Urinary bladder (tissue), 3 donors: ENCODE measurements at regions not wholly inside any gene's neighbourhood (a gene's known extent, or its start where the extent isn't known, plus 50 kb on each side); places are given as distances from the start of the nearest gene placed in this dataset.

Experiments
- DNase-seq: peaks from one replicate; pipeline ENCODE4 v3.0.0-alpha.2; 2015; ENCODE audit errors: extremely low spot score
- H3K27ac ChIP-seq: one replicate; pipeline ENCODE4 v1.5.1; 2013; ENCODE audit warnings: low read depth, mild to moderate bottlenecking, moderate library complexity
- H3K36me3 ChIP-seq: one replicate; pipeline ENCODE4 v1.6.1; 2013; ENCODE audit warnings: mild to moderate bottlenecking, moderate library complexity; ENCODE audit not compliant: insufficient read depth
- H3K4me1 ChIP-seq: one replicate; pipeline ENCODE4 v1.6.1; 2013; ENCODE audit warnings: mild to moderate bottlenecking, moderate library complexity; ENCODE audit not compliant: insufficient read depth
- H3K4me3 ChIP-seq: one replicate; pipeline ENCODE4 v1.5.1; 2013; ENCODE audit warnings: low read depth, low read length
- WGBS: extraction: QIAGEN DNeasy Blood & Tissue Kit; methylation state at CpG from one replicate; pipeline ENCODE4 v1.1.7; 2013; 5-methylcytosine and 5-hydroxymethylcytosine counted together
- donor health status: healthy with polysubstance abuse.
- donor health status: healthy.

DNA sequence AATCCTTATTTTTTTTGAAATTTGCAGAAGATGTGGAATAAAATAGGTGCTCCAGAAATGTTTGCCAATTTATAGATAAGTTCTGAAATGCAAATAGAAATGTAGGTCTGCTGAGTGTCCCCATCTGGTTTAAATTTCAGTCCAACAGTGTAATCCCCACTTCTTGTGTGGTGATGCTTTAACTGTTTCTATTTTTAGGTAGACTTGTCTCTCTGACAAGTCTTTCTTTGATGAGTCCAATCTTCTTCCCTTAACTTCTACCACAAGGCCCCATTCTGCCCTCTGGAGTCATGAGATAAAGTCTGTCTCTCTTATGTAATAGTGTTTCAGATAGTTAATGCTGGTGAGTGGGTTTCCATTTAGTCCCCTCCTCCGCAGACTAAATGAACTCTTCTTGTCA lies 390.4 kb downstream of the RFC3 start:
- no peak for DNase-seq
- no peak overlapping the region for H3K27ac ChIP-seq
- 78% methylated on average over 1 of the region's 1 CpG for WGBS
- H3K4me1 ChIP-seq, result no peaks in the 10 kb centered on the region
- no peaks in the 10 kb centered on the region for H3K36me3 ChIP-seq
- H3K4me3 ChIP-seq, result no peak overlapping the region

DNA sequence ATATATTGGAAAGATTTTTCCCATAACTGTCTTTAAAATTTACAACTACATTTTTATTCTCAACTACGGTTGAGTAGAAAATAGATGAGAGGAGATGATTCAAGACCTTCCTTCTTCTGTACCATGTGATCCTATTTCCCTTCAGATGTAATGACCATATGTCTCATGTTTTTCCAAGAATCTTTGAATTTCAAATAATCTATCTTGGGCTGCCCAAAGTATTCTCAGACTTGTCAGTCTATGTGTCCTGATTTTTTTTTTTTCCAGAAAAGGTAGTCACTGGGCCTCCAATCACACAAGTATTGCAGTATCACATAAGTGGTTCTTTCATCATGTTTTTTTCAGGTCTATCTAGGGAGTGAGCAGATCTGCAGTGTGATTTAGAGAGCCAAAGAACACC lies 392.4 kb downstream of the RFC3 start:
- Histone ChIP-seq H3K4me1 (no peaks in the 10 kb centered on the region), H3K36me3 (no peaks in the 10 kb centered on the region), H3K27ac (no peak overlapping the region), H3K4me3 (no peak overlapping the region)
- DNase-seq, result no peak
- WGBS, result 30% methylated on average over 1 of the region's 1 CpG

DNA sequence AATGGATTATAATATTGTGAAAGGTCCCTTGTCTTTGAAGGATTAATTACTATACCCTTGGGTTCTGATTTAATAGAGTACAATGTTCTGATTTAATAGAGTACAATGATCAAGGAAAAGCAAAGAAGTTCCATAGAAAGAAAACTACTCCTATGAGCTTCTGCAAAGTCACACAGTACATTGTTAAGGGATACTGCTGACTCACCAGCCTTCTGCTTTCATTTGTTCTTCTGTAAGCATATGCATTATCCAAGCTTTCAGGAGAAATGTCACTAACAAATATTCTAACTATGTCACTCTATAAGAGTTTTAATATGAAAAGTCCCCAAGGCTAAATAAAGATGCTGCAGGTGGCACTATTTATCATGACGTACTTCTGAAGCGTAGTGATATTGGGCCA lies 396.7 kb downstream of the RFC3 start:
- H3K27ac ChIP-seq, result no peak overlapping the region
- H3K36me3 ChIP-seq, result no peaks in the 10 kb centered on the region
- whole genome bisulfite sequencing, result 97% methylated on average over 2 of the region's 2 CpGs

DNA sequence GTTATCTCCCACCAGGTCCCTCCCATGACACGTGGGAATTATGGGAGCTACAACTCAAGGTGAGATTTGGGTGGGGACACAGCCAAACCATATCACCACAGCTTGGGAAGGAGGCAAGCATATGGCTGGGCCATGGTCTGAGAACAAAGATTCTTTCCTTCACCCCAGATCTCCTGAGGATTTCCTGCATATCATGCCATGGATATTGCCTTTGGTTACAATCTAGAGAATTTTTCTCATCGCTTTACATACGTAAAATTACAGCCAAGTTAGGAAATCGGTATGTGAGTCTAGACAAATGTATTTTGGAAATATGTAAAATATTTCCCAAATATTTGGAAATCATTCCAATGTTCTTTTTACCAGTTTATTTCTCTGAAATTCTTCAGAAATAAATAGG lies 398.3 kb downstream of the RFC3 start:
- Histone ChIP-seq H3K27ac (no peak overlapping the region), H3K4me3 (no peak overlapping the region), H3K4me1 (no peaks in the 10 kb centered on the region), H3K36me3 (no peaks in the 10 kb centered on the region)
- WGBS, result 92% methylated on average over 4 of the region's 4 CpGs
- DNase-seq, result no peak

More for the DNA sequence above, 396.7 kb downstream of the RFC3 start:
- no peak for DNase-seq
- Histone ChIP-seq H3K4me1 (no peaks in the 10 kb centered on the region), H3K4me3 (no peak overlapping the region)

DNA sequence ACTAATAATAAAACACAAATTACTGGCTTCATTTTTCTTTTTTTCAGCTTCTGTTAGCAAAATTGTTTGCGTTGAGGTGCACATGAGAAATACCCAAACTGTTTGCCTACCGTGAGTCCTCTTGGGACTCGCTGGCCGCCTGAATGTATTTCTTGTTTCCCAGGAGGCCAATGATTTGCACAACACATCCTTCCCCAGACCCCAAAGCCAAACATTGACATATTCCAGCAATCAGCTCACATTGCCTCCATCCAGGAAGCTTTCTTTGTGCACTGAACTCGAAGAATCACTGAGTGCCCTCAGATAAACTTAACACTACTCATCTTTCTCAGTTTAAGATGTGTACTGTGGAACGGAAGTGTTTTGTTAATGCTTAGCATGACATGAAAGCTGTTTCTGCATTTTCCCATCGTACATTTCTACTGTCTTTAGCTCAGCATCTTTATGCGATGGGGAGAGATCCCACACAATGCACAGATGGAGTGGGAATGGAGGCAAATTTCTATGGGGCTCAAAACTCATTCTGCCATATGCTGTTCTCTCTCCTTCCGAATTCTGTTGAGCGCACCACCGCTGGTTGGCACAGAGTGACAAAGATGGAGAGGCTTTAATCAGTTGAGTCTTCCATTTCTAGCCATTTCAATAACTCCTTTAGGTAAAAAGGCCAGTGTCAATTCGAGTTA lies 399.5 kb downstream of the RFC3 start:
- H3K36me3 ChIP-seq, result no peaks in the 10 kb centered on the region
- WGBS, result 73% methylated on average over 12 of the region's 12 CpGs
- no peaks in the 10 kb centered on the region for H3K4me1 ChIP-seq
- no peak overlapping the region for H3K27ac ChIP-seq
- H3K4me3 ChIP-seq, result no peak overlapping the region
- DNase-seq, result no peak

DNA sequence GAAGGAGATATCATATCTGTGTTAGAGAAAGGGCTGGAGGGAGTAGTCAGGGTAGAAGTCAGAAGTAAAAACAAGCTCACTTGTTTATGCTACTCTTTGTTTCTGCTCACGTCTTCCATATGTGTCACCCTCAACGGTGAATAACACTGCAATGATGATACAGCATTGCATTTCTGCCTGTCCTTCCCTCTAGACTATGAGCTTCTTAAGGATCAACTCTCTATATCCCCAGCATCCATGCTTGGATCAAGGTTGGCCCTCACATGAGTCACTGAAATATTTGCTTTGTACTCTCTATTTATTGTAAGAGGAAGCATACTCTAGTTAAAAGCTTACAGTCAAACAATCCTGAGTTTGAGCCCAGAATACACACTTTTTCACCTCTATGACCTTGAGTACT lies 406.0 kb downstream of the RFC3 start:
- Histone ChIP-seq H3K36me3 (no peaks in the 10 kb centered on the region), H3K4me1 (no peaks in the 10 kb centered on the region), H3K4me3 (no peak overlapping the region), H3K27ac (no peak overlapping the region)
- no peak for DNase-seq
- 88% methylated on average over 2 of the region's 2 CpGs for WGBS

DNA sequence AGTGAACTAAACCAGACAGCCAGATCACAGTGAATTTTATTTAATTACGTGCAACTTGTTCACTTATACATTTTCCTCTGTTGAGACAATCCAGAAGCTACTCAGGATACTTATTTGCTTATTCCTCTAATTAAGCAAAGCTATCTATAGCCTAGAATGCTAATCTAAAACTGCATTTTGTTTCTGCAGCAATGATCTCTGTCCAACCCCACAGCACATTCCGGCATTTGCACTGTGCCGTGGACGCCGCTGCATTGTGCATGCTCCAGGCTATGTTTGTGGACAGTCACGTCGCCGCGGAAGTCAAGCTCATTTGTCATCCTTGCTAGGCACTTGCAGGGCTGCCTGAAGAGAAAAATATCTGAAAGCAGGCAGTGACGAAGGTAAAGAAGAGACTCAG lies 406.9 kb downstream of the RFC3 start:
- DNase-seq, result no peak

DNA sequence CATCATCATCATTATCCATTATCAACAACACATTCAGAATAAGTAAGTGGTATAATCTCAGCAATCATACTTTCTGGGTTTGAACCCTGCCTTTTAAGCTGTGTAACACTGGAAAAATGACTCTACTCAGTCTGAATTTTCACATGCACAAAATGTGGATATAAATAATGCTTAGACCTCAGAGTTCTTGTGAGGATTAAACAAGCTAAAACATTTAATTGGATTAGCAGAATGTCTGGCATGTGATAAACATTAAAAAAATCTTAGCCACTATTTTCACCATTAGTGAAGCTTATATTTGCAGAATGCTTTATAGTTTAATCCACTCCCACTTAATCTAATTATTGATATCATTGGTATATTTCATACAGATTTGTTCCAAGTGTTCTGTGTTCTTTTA lies 412.3 kb downstream of the RFC3 start:
- Histone ChIP-seq H3K4me3 (no peak overlapping the region), H3K27ac (no peak overlapping the region), H3K36me3 (no peaks in the 10 kb centered on the region), H3K4me1 (no peaks in the 10 kb centered on the region)
- no peak for DNase-seq

More for the DNA sequence above, 406.9 kb downstream of the RFC3 start:
- Histone ChIP-seq H3K4me1 (no peaks in the 10 kb centered on the region), H3K4me3 (no peak overlapping the region), H3K36me3 (no peaks in the 10 kb centered on the region), H3K27ac (no peak overlapping the region)
- 91% methylated on average over 10 of the region's 10 CpGs for WGBS

DNA sequence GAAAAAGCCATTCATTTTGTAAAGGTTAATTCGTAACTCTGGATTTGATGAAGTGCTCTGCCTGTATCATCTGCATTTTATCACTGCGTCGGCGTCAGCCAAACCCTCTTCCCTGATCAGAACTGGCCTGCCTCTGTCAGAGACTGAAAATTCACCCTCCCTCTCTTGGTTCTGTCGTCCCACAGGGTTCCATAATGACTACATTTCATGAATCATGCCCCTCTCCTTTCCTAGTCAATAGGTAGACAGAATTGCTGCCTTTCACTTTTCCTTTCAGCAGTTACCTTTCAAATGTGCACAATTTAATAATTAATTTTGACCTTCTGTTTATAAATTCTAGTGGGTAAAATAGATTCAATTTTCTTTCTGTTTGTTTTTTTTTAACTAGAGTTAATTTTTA lies 423.4 kb downstream of the RFC3 start:
- H3K27ac ChIP-seq, result no peak overlapping the region
- WGBS, result 87% methylated on average over 5 of the region's 5 CpGs

DNA sequence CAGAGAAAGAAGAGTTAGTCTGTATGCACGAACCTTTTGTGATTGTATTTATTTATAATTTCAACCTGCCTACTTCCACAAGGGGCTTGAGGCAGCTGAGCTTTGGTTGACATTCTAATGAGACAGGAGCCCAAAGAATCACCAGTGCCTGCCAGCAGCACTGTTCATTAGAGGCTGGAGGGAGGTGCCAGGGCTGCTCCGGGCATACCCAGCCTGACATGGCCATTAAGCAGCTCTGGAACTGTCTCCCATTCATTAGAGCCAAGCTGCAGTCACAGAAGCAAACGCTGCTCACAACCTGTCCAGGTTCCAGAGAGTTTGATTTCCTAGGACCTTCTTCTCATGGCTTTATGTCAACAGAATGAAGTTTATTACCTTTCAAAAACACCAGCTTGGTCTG lies 425.5 kb downstream of the RFC3 start:
- no peak for DNase-seq
- Histone ChIP-seq H3K27ac (no peak overlapping the region), H3K4me3 (no peak overlapping the region), H3K4me1 (no peaks in the 10 kb centered on the region), H3K36me3 (no peaks in the 10 kb centered on the region)
- WGBS, result 61% methylated on average over 3 of the region's 3 CpGs

More for the DNA sequence above, 423.4 kb downstream of the RFC3 start:
- no peak for DNase-seq
- no peak overlapping the region for H3K4me3 ChIP-seq
- no peaks in the 10 kb centered on the region for H3K36me3 ChIP-seq
- H3K4me1 ChIP-seq, result no peaks in the 10 kb centered on the region

DNA sequence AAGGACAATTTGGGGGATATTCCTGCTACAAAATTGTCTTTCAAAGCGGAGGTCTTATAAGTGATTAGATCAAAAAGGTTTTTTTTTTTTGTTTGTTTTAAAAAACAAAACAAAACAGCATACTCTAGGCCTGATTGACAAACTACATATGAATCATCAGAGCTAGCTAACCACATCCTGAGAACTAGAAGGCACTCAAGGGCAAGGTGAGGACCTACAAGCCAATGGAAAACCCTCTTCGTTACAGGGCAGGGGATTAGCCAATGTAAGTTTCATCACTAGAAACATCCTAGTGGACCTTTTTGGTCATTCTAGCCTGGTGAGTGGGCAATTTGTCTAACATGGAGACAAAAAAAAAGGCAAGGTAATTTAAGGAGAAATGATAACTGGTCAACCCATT lies 428.6 kb downstream of the RFC3 start:
- Histone ChIP-seq H3K27ac (no peak overlapping the region), H3K4me3 (no peak overlapping the region), H3K4me1 (no peaks in the 10 kb centered on the region), H3K36me3 (no peaks in the 10 kb centered on the region)
- DNase-seq, result no peak
- WGBS, result 86% methylated on average over 2 of the region's 2 CpGs

DNA sequence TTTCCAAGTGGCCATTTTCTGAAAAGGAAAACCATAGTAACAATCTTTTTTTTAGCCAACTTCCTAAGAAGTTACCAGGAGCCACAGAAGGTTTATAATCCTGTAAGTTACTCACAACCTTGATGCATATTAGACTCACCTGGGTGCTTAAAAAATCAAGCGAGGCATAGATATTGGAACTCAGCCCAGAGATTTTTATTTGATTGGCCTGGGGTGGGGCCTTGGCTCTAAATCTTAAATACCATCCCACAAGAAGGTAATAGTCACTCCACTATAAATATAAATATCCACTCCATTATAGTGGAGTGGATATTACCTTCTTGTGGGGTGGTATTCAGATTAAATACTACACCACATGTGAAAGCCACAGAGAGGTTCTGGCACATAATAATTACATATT lies 429.6 kb downstream of the RFC3 start:
- Histone ChIP-seq H3K36me3 (no peaks in the 10 kb centered on the region), H3K4me3 (no peak overlapping the region), H3K27ac (no peak overlapping the region), H3K4me1 (no peaks in the 10 kb centered on the region)
- no peak for DNase-seq
- 91% methylated on average over 1 of the region's 1 CpG for WGBS

DNA sequence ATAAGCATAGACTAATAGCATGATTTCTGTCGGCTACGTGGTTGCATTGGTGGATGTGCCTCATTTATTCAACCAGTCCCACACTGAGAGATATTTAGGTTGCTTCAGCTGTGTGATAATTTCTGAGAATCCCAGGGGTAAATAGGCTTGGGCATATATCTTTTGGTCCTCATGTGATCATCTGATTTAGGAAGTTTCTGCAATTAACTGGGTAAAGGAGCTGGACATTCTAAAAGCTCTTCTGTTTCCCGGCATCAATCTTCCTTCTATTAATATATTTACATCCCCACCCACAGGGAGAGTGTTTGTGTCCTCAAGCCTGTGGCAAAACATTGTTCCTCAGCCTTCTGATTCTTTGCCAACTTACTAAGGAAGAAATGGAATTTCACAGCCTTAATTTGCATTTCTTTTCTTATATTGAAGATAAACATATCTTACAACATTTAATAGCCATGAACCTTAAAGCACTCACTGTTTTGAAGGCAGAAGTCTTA lies 431.6 kb downstream of the RFC3 start:
- 85% methylated on average over 3 of the region's 3 CpGs for WGBS
- no peak overlapping the region for H3K4me3 ChIP-seq
- no peak overlapping the region for H3K27ac ChIP-seq
- no peak for DNase-seq
- H3K36me3 ChIP-seq, result no peaks in the 10 kb centered on the region
- no peaks in the 10 kb centered on the region for H3K4me1 ChIP-seq

DNA sequence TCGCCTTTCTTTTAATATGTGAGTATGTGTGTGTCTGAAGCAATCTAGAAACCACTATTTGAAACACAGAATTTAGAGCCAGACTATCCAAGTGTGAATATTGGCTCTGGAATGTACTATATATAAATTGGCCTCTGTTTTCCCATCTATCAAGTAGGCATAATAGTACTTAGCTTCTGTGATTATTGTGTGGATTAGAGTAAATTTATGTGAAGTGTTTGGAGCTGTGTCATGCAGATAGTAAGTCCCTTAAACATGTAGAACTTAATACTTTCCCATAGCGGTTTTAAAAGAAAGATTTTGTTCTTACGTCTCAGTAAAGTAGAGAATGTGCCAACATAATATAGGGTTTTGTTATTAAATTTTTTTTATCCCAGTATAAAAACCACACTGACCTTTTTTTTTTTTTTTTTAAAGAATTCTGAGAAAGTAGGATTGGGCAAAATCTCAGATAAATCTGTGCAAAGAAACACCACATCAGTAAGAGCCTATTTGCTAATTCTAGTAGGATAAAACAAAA lies 432.3 kb downstream of the RFC3 start:
- no peak for DNase-seq
- Histone ChIP-seq H3K4me3 (no peak overlapping the region), H3K4me1 (no peaks in the 10 kb centered on the region), H3K36me3 (no peaks in the 10 kb centered on the region), H3K27ac (no peak overlapping the region)
- WGBS, result 49% methylated on average over 3 of the region's 3 CpGs

DNA sequence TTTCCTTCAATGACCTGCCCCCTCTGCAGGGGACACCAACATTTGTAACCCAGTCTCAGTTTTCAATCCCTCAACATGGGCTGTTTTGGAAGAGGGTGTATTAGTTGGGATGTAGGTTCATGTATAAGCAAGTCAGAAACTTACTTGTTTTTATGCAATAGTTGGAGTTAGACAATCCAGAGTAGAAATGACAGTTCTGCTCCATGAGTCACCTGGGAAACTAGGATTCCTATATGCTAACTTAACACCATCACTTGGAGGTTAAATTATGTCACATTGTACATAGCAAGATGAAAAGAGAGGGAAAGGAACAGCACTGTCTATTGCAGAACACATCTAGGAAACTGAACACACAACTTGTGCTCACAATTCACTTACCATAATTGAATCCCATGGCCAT lies 436.4 kb downstream of the RFC3 start:
- H3K27ac ChIP-seq, result no peak overlapping the region
- no peaks in the 10 kb centered on the region for H3K4me1 ChIP-seq
- no peak overlapping the region for H3K4me3 ChIP-seq
- DNase-seq, result no peak
- H3K36me3 ChIP-seq, result no peaks in the 10 kb centered on the region
